SK-N-SH treated with all-trans-retinoic acid at 6 μM for 48 hours (cell line): ENCODE measurements at regions not wholly inside any gene's neighbourhood (a gene's known extent, or its start where the extent isn't known, plus 50 kb on each side); places are given as distances from the start of the nearest gene placed in this dataset.

ENCODE experiments used
- ARNTL ChIP-seq: fragments of 450-650 bp; formaldehyde crosslinking; IDR thresholded peaks from 2 replicates; pipeline ENCODE4 v1.5.0; 2020; ENCODE audit warnings: low read depth, mild to moderate bottlenecking, moderate library complexity, borderline replicate concordance
- OSR1 ChIP-seq: fragments of 250-450 bp; sonication (Bioruptor Pico); IDR thresholded peaks from 2 replicates; pipeline ENCODE4 v1.8.0; 2022; ENCODE audit warnings: moderate library complexity, mild to moderate bottlenecking, inconsistent platforms
- SNAI2 ChIP-seq: fragments of 250-450 bp; sonication (Bioruptor Pico); IDR thresholded peaks from 2 replicates; pipeline ENCODE4 v1.5.0; 2020; ENCODE audit warnings: mild to moderate bottlenecking, moderate library complexity

DNA sequence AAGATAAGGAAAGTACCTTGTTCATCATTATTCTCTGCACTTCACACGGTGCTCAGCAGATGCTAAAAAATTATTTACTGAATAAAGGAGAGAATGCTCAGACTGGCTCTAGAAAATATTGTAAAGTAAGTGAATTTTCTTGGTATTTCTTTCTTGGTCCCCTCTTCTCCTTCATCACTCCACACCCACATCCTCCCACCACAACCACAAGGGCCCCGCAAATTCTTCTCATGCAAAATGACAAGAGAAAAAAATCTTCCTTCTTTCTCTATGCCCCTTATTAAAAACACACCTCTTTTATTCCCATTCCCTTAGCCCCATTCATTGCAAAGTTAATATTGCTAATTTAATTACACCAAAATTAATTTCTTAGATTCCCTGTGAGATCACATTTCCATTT is 74.2 kb upstream of the NEDD4L start:
- TF ChIP-seq SNAI2 (CRISPR knock-in tag) (no peak), OSR1 (CRISPR knock-in tag) (no peak), ARNTL (CRISPR knock-in tag) (no peak)
